ENCODE measurements at regions not wholly inside any gene's neighbourhood (a gene's known extent, or its start where the extent isn't known, plus 50 kb on each side); places are given as distances from the start of the nearest gene placed in this dataset.
"Not testable (repeated sequence)": the region's sequence is repeated elsewhere in the genome, so short reads cannot be mapped to it uniquely, and the experiment has no call there.

DNA sequence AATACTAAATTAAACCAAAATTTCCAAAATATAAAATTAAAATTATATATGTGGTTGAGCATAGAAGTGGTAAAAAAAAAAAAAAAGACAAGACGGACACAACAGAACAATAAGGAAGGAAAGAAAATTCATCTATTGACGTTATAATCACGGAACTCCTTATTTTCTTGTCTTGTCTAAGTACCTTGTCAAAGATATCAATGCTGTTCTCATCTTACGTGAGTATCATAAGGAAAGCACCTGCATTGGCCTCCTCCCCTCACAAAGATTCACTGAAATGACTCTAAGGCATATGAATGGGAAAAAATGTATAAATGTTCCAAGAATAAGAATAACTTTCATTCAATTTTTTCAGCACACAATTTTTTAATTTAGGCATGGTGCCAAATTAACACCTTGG lies 135.4 kb downstream of the PPP1R3A start:
- FAIRE-seq: no peak

DNA sequence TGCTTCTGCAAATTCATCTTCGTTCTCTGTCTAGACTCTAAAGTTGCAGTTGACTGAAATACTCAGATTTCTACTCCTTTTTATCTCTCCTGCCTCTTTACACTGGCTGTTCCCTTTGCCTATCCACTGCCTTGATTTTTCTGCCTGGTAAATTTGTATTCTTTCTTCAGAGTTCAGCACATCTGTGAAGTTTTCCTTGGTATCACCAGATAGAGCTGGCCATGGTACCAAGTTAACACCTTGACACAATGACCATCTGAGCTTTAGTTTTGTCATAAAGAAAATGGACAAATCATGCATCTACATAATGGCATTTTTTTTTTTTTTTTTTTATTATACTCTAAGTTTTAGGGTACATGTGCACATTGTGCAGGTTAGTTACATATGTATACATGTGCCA lies 143.0 kb downstream of the PPP1R3A start:
- no peak for FAIRE-seq

DNA sequence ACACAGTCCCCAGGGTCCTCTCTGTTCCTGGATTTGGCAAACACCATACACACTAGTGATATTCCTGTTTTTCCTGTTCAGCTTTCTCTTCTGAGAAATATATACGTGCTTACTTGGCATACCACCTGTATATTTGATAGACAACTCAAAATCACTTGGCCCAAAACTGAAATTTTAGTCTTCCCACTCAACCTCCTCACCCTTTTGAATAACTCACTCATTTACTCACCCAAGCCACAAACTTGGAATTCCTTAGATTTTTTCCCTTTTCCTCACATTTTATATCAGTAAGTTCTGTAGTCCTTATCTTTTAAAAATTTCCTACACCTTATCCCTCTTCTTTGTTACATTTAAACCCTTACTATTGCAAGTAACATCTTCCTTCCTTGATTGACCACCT lies 143.4 kb downstream of the PPP1R3A start:
- FAIRE-seq: no peak

- peak; percentile 55 for FAIRE-seq
These were observed 144.5 kb downstream of the PPP1R3A start for GRCh38 chr7:113774182-113774807.

DNA sequence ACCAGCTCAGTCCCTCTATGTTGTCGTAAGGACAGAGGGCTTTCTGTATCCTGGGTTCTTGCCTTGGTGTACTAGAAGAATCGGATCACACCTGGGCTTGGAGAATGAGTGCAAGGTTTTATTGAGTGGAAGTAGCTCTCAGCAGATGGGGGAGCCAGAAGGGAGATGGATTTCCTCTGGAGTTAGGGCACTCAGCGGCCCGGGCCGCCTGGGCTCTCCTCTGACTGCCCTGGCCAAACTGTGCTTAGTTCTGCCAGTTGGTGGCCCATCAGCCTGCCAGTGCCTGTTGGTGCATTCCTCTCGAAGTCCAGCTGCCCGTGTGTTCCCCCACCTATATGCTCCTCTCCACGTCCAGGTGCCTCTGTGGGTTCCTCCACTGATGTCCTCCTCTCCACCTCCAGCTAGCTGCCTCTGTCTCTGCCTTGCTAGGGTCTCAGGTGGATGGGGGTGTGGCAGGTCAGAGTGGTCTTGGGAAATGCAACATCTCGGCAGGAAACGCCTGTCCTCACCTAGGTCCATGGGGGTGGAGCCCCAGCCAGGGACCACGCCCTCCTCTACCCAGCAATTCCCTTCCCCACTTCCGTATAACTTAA lies 148.6 kb downstream of the PPP1R3A start:
- no peak for FAIRE-seq

DNA sequence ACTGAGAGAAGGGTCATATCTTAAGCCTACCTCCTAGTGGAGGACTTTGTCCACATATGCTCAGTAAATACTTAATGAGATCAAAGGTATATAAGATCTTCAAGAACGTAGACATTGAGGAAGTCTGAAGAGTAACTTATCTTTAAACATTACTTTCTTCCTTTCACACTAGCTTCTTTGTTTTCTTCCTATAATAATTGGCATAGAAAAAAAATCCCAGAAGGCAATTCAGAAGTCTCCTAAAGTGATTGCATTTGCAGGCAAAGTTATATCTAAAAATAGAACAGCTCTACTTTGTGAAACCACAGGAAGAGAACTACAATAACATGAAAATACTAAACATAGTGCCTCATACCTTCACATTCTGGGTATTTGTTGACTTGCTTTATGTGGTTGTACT lies 150.4 kb downstream of the PPP1R3A start:
- no peak for FAIRE-seq

DNA sequence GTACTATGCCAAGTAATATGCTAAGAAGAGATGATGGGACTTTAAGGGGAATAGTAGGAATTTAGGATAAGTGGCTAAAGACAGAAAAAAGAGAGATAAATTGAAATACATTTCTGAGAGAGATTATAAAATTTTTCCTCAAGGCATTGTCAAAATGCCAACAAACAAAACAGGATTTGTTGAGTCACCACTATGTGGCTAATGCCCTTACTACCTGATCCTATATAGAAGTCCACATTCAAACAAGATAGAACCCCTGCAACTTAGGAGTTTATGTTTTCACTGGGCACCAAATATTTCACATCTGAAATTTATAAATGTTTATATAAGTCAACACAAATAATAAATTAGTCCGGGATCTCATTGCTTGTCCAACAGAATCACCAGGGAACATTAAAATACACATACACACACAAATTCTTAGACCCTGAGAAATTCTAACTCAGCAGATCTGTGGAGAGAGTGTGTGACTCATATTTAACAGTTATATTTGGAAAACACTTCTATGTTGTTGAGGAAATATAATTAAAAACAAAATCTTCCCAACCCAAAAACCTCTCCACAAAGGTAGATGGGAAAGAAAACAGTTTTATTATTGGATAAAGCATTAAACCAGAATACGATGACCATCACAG lies 154.3 kb downstream of the PPP1R3A start:
- no peak for FAIRE-seq

- no peak for FAIRE-seq
These were observed 155.6 kb downstream of the PPP1R3A start for GRCh38 chr7:113763226-113763625.

DNA sequence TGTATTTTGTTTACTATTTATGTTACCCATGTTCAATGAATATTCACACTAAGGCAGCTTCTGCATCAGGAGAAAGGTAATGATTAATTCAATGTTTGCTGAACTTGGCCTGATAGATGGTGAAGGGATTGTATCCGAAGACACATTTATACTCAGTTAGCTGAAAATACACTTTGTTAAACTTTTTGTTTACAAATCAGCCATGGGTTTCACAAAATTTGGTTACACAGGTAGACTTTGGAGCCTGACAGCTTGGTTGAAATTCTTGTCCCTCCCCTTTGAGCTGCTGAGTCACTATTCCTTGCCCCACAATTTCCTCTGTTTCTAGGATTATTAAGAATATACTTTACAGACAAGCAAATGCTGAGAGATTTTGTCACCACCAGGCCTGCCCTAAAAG lies 162.6 kb downstream of the PPP1R3A start:
- no peak for FAIRE-seq

- FAIRE-seq: no peak
These were observed 166.1 kb downstream of the PPP1R3A start for GRCh38 chr7:113752689-113753088.

DNA sequence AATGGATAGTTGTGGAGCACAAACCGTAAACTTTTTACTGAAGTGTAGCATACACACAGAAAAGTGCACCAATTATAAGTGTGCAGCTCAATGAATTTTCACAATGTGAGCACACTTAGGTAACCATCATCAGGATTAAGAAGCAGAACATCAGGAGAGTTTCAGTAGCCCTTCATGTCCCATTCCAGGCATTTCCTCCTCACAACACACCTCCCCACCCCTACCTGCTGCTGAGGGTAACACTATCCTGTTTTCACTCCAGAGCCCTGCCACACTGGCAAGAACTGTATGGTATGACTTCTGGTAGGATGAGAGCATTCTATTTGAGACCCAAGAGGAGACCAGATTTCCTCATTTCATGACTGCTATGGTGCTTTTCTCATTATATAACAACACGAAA lies 166.5 kb downstream of the PPP1R3A start:
- FAIRE-seq: no peak

GRCh38 chr7:113751547-113751946 lies 167.3 kb downstream of the PPP1R3A start:
- no peak for FAIRE-seq

DNA sequence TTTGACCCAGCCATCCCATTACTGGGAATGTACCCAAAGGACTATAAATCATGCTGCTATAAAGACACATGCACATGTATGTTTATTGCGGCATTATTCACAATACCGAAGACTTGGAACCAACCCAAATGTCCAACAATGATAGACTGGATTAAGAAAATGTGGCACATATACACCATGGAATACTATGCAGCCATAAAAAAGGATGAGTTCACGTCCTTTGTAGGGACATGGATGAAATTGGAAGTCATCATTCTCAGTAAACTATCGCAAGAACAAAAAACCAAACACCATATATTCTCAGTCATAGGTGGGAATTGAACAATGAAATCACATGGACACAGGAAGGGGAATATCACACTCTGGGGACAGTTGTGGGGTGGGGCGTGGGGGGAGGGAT lies 170.4 kb downstream of the PPP1R3A start:
- FAIRE-seq: not testable (repeated sequence)

GRCh38 chr7:113742946-113743431 lies 175.8 kb downstream of the PPP1R3A start:
- not testable (repeated sequence) for FAIRE-seq

GRCh38 chr7:113742377-113742776 lies 176.4 kb downstream of the PPP1R3A start:
- no peak for FAIRE-seq

GRCh38 chr7:113731571-113731970 lies 187.2 kb downstream of the PPP1R3A start:
- no peak for FAIRE-seq

DNA sequence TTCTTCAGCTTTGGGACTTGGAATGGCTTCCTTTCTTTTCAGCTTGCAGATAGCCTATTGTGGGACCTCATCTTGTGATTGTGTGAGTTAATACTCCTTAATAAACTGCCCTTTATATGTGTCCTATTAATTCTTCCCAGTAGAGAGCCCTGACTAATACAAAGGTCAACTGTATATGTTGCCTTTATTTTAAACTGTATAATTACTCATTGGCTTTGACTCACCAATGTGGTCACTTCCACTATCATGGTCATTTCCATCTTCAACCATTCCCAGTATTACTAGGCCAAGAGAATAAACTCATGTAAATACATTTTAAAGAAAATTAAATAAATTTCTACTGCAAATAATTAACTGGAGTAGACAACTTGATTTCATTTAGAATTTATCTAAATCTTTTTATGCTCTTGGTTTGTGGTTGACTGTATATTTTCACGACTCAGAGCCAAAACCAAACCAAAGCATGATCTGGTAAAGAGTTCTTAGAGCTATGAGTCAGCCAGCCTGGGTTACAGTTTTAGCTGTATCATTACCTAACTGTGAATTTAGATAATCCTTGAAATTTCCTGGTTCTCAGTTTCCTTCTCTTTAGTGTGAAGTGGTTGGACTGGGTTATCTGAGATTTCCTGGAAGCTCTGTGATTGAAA lies 188.4 kb downstream of the PPP1R3A start:
- FAIRE-seq: no peak

- FAIRE-seq: no peak
These were observed 191.3 kb downstream of the PPP1R3A start for GRCh38 chr7:113727486-113727885.

DNA sequence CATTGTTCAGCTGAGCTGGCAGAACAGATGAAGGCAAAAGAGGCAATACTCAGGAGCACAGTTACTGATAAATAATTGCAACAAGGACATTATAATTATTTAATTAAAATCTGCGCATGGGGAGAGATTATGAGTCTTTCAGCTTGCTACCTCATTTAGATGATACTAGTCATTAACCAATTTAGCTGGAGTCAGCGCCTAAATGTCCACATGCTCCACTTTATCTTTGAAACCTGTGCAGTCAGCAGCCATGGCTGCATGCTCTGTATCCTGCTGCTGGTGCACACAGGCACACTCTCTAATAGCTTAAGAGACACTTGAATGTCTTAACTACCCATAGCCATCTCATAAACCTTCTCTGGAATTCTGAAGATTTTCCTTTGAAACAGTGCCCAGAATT lies 196.8 kb downstream of the PPP1R3A start:
- no peak for FAIRE-seq

DNA sequence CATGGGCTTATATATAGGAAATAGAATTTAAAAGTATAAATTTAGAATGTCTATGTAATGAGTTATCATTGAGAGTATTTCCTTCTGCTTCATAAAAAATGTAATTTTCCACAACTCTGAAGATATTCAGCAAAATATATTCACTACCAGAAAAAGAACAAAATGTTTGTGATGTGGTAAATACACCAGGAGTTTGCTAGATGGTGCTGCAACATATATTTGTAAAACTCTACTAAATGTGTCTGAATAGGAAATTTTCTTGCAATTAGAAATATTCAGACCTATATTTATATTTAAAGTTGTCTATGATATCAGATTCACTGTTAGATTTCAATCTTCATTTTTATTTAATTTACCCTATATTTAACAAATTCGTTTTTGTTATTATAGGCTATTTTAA lies 201.1 kb downstream of the PPP1R3A start:
- FAIRE-seq: no peak

- FAIRE-seq: no peak
These were observed 202.6 kb downstream of the PPP1R3A start for GRCh38 chr7:113715981-113716856.

GRCh38 chr7:113715262-113715661 lies 203.5 kb downstream of the PPP1R3A start:
- no peak for FAIRE-seq

Data from colon (tissue), 2 donors.